IMR-90 (cell line): ENCODE measurements at regions not wholly inside any gene's neighbourhood (a gene's known extent, or its start where the extent isn't known, plus 50 kb on each side); places are given as distances from the start of the nearest gene placed in this dataset.

Source experiments
- ATAC-seq: fragments of 200-7000 bp; cut with Tn5 transposase; 2 replicates; pipeline ENCODE4 v1.9.1; 2020; ENCODE audit warnings: low read depth, mild to moderate bottlenecking, moderate library complexity
- BruUV-seq: library from RNA; stranded (reverse); fragments of 400-500 nt; replicated peaks from 2 replicates; lab custom pipeline; 2021; lab: Mats Ljungman, UMichigan
- CTCF ChIA-PET: fragments of 300-600 bp; formaldehyde crosslinking; extraction: SDS; loops from one replicate; lab custom pipeline; 2021; ENCODE audit warnings: antibody characterized with exemption; lab: Yijun Ruan, JAX
- POLR2A ChIA-PET: fragments of 300-600 bp; sonication (Branson Sonifier 250); formaldehyde crosslinking; loops from one replicate; lab custom pipeline; 2022; ENCODE audit warnings: antibody characterized with exemption; ENCODE audit not compliant: unreplicated experiment; lab: Charles Lee
- DNase-seq: peaks from one replicate; pipeline ENCODE4 v3.0.0; 2013
- H2AFZ ChIP-seq: replicated peaks from 2 replicates; pipeline ENCODE3; 2013; ENCODE audit warnings: low read length, mild to moderate bottlenecking; ENCODE audit not compliant: poor library complexity
- H2AK5ac ChIP-seq: 2 replicates; pipeline ENCODE4 v1.6.1; 2013; ENCODE audit warnings: low read depth, low read length, inconsistent platforms
- H2AK9ac ChIP-seq: replicated peaks from 2 replicates; pipeline ENCODE3; 2013; ENCODE audit warnings: mild to moderate bottlenecking, low read depth, low read length, moderate library complexity; ENCODE audit not compliant: poor library complexity
- H2BK120ac ChIP-seq: 2 replicates; pipeline ENCODE4 v1.6.1; 2013; ENCODE audit warnings: low read depth, low read length, inconsistent platforms
- H2BK15ac ChIP-seq: 3 replicates; pipeline ENCODE4 v1.6.1; 2013; ENCODE audit warnings: low read depth, low read length, inconsistent platforms
- H2BK20ac ChIP-seq: 2 replicates; pipeline ENCODE4 v1.6.1; 2013; ENCODE audit warnings: low read depth, mild to moderate bottlenecking, inconsistent platforms, low read length, moderate library complexity
- H2BK5ac ChIP-seq: 2 replicates; pipeline ENCODE4 v1.6.1; 2013; ENCODE audit warnings: mild to moderate bottlenecking, low read depth, low read length, inconsistent platforms; ENCODE audit not compliant: poor library complexity, severe bottlenecking
- H3K14ac ChIP-seq: replicated peaks from 2 replicates; pipeline ENCODE4 v1.6.1; 2013; ENCODE audit warnings: low read depth, low read length, inconsistent platforms
- H3K18ac ChIP-seq: 2 replicates; pipeline ENCODE4 v1.6.1; 2013; ENCODE audit warnings: low read depth, low read length, control low read depth
- H3K23ac ChIP-seq: 2 replicates; pipeline ENCODE4 v1.6.1; 2013; ENCODE audit warnings: low read depth, low read length, inconsistent platforms
- H3K27ac ChIP-seq: 2 replicates; pipeline ENCODE4 v1.5.1; 2013; ENCODE audit warnings: mild to moderate bottlenecking, control low read depth, low read length; ENCODE audit not compliant: insufficient read depth
- H3K27me3 ChIP-seq: 2 replicates; pipeline ENCODE4 v1.6.1; 2013; ENCODE audit warnings: low read length; ENCODE audit not compliant: control insufficient read depth, insufficient read depth
- H3K36me3 ChIP-seq: 2 replicates; pipeline ENCODE4 v1.6.1; 2013; ENCODE audit warnings: low read length, mixed read lengths; ENCODE audit not compliant: control insufficient read depth, insufficient read depth
- H3K4ac ChIP-seq: 2 replicates; pipeline ENCODE4 v1.6.1; 2013; ENCODE audit warnings: low read depth, low read length, inconsistent platforms
- H3K4me1 ChIP-seq: 2 replicates; pipeline ENCODE4 v1.6.1; 2013; ENCODE audit warnings: low read length, mixed read lengths; ENCODE audit not compliant: control insufficient read depth, insufficient read depth
- H3K4me2 ChIP-seq: 2 replicates; pipeline ENCODE4 v1.6.1; 2013; ENCODE audit warnings: low read depth, mild to moderate bottlenecking, control low read depth, low read length, moderate library complexity
- H3K4me3 ChIP-seq: 2 replicates; pipeline ENCODE4 v1.5.1; 2013; ENCODE audit warnings: low read depth, mild to moderate bottlenecking, control low read depth, low read length, moderate library complexity; ENCODE audit not compliant: insufficient read depth
- H3K56ac ChIP-seq: 2 replicates; pipeline ENCODE4 v1.6.1; 2013; ENCODE audit warnings: low read length, inconsistent platforms; ENCODE audit not compliant: insufficient read depth; ENCODE audit errors: extremely low read depth
- H3K79me1 ChIP-seq, 2 experiments: 2 replicates each; pipeline ENCODE4 v1.6.1; 2013; ENCODE audit warnings: low read length in 2 of 2, inconsistent platforms in 1 of 2, low read depth in 1 of 2
- H3K9ac ChIP-seq: 2 replicates; pipeline ENCODE4 v1.6.1; 2013; ENCODE audit warnings: low read depth, low read length, control low read depth
- H3K9me1 ChIP-seq: 2 replicates; pipeline ENCODE4 v1.6.1; 2013; ENCODE audit warnings: low read length, inconsistent platforms; ENCODE audit not compliant: insufficient read depth
- H3K9me3 ChIP-seq: 2 replicates; pipeline ENCODE4 v1.6.1; 2013; ENCODE audit warnings: low read length; ENCODE audit not compliant: control insufficient read depth, insufficient read depth
- H4K20me1 ChIP-seq: 2 replicates; pipeline ENCODE4 v1.6.1; 2013; ENCODE audit warnings: low read length, inconsistent platforms; ENCODE audit not compliant: insufficient read depth
- H4K5ac ChIP-seq: 2 replicates; pipeline ENCODE4 v1.6.1; 2013; ENCODE audit warnings: mild to moderate bottlenecking, low read depth, low read length, control low read depth
- H4K8ac ChIP-seq, 2 experiments: 2 replicates each; pipeline ENCODE4 v1.6.1; 2013; ENCODE audit warnings: low read depth in 2 of 2, low read length in 2 of 2, control low read depth in 1 of 2, inconsistent platforms in 1 of 2
- H4K91ac ChIP-seq: 2 replicates; pipeline ENCODE4 v1.6.1; 2013; ENCODE audit warnings: low read depth, low read length, inconsistent platforms; ENCODE audit not compliant: insufficient read depth
- BHLHE40 ChIP-seq: fragments of 150-350 bp; IDR thresholded peaks from 2 replicates; pipeline ENCODE4 v1.6.1; 2016; ENCODE audit warnings: mild to moderate bottlenecking, low read depth, low read length
- CEBPB ChIP-seq: IDR thresholded peaks from 2 replicates; pipeline ENCODE4 v1.6.1; 2012; ENCODE audit warnings: low read depth, low read length, improper control_type of control experiment
- CTCF ChIP-seq: conservative IDR thresholded peaks from 2 replicates; pipeline ENCODE4 v1.5.1; 2012; ENCODE audit warnings: mild to moderate bottlenecking, low read depth, low read length, improper control_type of control experiment
- FOS ChIP-seq: fragments of 150-350 bp; IDR thresholded peaks from 2 replicates; pipeline ENCODE4 v1.6.1; 2016; ENCODE audit warnings: low read depth, low read length
- MAZ ChIP-seq: IDR thresholded peaks from 2 replicates; pipeline ENCODE4 v1.6.1; 2012; ENCODE audit warnings: low read depth, mild to moderate bottlenecking, low read length, improper control_type of control experiment, moderate library complexity, borderline replicate concordance
- MXI1 ChIP-seq: IDR thresholded peaks from 2 replicates; pipeline ENCODE4 v1.6.1; 2012; ENCODE audit warnings: low read depth, mild to moderate bottlenecking, low read length, moderate library complexity, borderline replicate concordance
- RAD21 ChIP-seq: IDR thresholded peaks from 2 replicates; pipeline ENCODE4 v1.6.1; 2012; ENCODE audit warnings: low read length, improper control_type of control experiment
- RCOR1 ChIP-seq: IDR thresholded peaks from 2 replicates; pipeline ENCODE4 v1.6.1; 2012; ENCODE audit warnings: mild to moderate bottlenecking, low read length, improper control_type of control experiment; ENCODE audit not compliant: insufficient replicate concordance
- RFX5 ChIP-seq: IDR thresholded peaks from 2 replicates; pipeline ENCODE4 v1.8.0; 2012; ENCODE audit warnings: low read depth, mild to moderate bottlenecking, low read length, moderate library complexity
- WGBS, 2 experiments: methylation state at CpG; one replicate each; pipeline versions ENCODE4 v1.1.5 to v1.1.7; 2013; ENCODE audit warnings: missing lambda C conversion rate in 2 of 2; ENCODE audit not compliant: insufficient read length in 1 of 2; ENCODE audit errors: extremely low coverage in 2 of 2; 5-methylcytosine and 5-hydroxymethylcytosine counted together
- dilution Hi-C: fragments of 300-500 bp; cut with HindIII; formaldehyde crosslinking; loops from one replicate; pipeline ENCODE4 v1.14.3; 2018; ENCODE audit warnings: low sequenced_read_pairs; ENCODE audit not compliant: unreplicated experiment
- in situ Hi-C: fragments of 300-500 bp; cut with MboI; formaldehyde crosslinking; loops from 3 replicates; pipeline ENCODE4 v1.14.3; 2019; ENCODE audit warnings: low sequenced_read_pairs, inconsistent platforms, mixed read lengths
- intact Hi-C: fragments of 100-400 bp; cut with micrococcal nuclease; formaldehyde crosslinking; loops from 2 replicates; pipeline ENCODE4 v1.10.0; 2022
- TF ChIP-seq, protein P1 (sequence below): fragments of 150-350 bp; IDR thresholded peaks from 2 replicates; pipeline ENCODE4 v1.6.1; 2017; ENCODE audit warnings: mild to moderate bottlenecking, antibody characterized with exemption, low read length, low read depth

GRCh38 chr18:14031053-14031452, 101.2 kb downstream of the ZNF519 start:
- peaks cover 14% of the 10 kb centered on the region; the same call in 1 of the 2 replicates for H3K9me3 ChIP-seq
- H3K23ac ChIP-seq, result no peak overlapping the region
- in situ Hi-C loops, result no loop called here

More at GRCh38 chr18:14031053-14031452, 101.2 kb downstream of the ZNF519 start:
- no peaks in the 10 kb centered on the region for H3K27me3 ChIP-seq
- POLR2A ChIA-PET, result no interaction called here
- 100% methylated on average over 2 of the region's 7 CpGs; no CpG with 5 or more reads in 1 of the 2 experiments for WGBS, 2 experiments
- H3K4me1 ChIP-seq, result no peaks in the 10 kb centered on the region
- CTCF ChIA-PET, result no interaction called here
- no peaks in the 10 kb centered on the region for H3K79me1 ChIP-seq
- no peaks in the 10 kb centered on the region for H3K36me3 ChIP-seq
- no peak overlapping the region for H2BK20ac ChIP-seq
- no peak overlapping the region for H4K91ac ChIP-seq
- H2AK5ac ChIP-seq, result no peak overlapping the region
- no peak overlapping the region for H3K18ac ChIP-seq
- no peak overlapping the region for H3K14ac ChIP-seq
- H2BK15ac ChIP-seq, result no peak overlapping the region
- no peak overlapping the region for H3K4ac ChIP-seq
- H2AFZ ChIP-seq, result no peak overlapping the region
- H4K5ac ChIP-seq, result no peak overlapping the region
- no peak overlapping the region for H4K8ac ChIP-seq
- TF ChIP-seq CTCF (no peak), RAD21 (no peak), RFX5 (no peak), FOS (no peak), RCOR1 (no peak), MAZ (no peak), BHLHE40 (no peak), CEBPB (no peak), MXI1 (no peak)
- TF ChIP-seq, protein P1, sequence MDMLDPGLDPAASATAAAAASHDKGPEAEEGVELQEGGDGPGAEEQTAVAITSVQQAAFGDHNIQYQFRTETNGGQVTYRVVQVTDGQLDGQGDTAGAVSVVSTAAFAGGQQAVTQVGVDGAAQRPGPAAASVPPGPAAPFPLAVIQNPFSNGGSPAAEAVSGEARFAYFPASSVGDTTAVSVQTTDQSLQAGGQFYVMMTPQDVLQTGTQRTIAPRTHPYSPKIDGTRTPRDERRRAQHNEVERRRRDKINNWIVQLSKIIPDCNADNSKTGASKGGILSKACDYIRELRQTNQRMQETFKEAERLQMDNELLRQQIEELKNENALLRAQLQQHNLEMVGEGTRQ, result no peak
- dilution Hi-C loops, result no loop called here
- intact Hi-C loops, result no loop called here
- H3K4me2 ChIP-seq, result no peak overlapping the region
- no peak overlapping the region for H3K4me3 ChIP-seq
- H2BK5ac ChIP-seq, result no peak overlapping the region
- no TSS peak for BruUV-seq
- no peaks in the 10 kb centered on the region for H3K9me1 ChIP-seq
- DNase-seq (no peak), ATAC-seq (no peak)
- no peak overlapping the region for H3K9ac ChIP-seq
- H2AK9ac ChIP-seq, result no peak overlapping the region
- H4K20me1 ChIP-seq, result no peaks in the 10 kb centered on the region
- H2BK120ac ChIP-seq, result no peak overlapping the region
- no peak overlapping the region for H3K27ac ChIP-seq
- no peak overlapping the region for H3K56ac ChIP-seq
